ENCODE measurements at regions not wholly inside any gene's neighbourhood (a gene's known extent, or its start where the extent isn't known, plus 50 kb on each side); places are given as distances from the start of the nearest gene placed in this dataset.

DNA sequence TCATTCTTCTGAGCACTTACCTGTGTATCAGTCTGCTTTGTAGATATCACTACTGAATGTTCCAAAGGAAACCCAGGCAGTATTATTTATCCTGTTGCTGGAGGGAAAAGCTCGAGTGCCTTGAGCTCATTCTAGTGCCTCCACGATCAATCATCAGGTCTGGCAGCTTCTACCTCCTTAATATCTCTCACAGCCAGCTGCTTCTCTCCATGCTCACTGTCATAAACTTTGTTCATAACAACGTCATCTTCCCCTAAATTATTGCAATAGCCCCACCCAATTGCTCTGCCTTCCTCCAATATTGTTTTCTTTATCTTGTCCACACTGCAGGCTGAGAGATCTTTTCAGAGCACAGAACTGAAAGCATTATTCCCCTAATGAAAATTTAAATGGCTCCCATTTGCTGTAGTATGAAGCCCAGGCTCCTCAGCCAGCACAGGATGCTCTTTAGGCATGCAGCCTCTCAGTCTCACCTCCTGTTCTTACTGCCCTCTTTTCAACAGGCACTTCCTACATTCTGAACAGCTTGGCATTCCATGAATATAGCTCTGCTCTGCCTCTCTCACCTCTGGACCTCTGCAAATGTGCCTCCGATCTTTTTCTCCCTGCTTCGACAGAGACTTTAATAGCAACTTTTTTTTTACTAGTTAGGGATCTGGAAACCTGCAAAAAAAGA is 504.2 kb upstream of the IGFBP7 start:
- no peak for TF ChIP-seq POLR2AphosphoS5 (IDR thresholded peaks at IDR 0.05; ENCODE audit: low read depth, low read length)
- TF ChIP-seq, protein P1, sequence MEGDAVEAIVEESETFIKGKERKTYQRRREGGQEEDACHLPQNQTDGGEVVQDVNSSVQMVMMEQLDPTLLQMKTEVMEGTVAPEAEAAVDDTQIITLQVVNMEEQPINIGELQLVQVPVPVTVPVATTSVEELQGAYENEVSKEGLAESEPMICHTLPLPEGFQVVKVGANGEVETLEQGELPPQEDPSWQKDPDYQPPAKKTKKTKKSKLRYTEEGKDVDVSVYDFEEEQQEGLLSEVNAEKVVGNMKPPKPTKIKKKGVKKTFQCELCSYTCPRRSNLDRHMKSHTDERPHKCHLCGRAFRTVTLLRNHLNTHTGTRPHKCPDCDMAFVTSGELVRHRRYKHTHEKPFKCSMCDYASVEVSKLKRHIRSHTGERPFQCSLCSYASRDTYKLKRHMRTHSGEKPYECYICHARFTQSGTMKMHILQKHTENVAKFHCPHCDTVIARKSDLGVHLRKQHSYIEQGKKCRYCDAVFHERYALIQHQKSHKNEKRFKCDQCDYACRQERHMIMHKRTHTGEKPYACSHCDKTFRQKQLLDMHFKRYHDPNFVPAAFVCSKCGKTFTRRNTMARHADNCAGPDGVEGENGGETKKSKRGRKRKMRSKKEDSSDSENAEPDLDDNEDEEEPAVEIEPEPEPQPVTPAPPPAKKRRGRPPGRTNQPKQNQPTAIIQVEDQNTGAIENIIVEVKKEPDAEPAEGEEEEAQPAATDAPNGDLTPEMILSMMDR (IDR thresholded peaks at IDR 0.05), result no peak
- TF ChIP-seq SIN3A (IDR thresholded peaks at IDR 0.05; ENCODE audit: borderline replicate concordance, insufficient read depth, low read depth, low read length), result no peak
- TF ChIP-seq, protein P2, sequence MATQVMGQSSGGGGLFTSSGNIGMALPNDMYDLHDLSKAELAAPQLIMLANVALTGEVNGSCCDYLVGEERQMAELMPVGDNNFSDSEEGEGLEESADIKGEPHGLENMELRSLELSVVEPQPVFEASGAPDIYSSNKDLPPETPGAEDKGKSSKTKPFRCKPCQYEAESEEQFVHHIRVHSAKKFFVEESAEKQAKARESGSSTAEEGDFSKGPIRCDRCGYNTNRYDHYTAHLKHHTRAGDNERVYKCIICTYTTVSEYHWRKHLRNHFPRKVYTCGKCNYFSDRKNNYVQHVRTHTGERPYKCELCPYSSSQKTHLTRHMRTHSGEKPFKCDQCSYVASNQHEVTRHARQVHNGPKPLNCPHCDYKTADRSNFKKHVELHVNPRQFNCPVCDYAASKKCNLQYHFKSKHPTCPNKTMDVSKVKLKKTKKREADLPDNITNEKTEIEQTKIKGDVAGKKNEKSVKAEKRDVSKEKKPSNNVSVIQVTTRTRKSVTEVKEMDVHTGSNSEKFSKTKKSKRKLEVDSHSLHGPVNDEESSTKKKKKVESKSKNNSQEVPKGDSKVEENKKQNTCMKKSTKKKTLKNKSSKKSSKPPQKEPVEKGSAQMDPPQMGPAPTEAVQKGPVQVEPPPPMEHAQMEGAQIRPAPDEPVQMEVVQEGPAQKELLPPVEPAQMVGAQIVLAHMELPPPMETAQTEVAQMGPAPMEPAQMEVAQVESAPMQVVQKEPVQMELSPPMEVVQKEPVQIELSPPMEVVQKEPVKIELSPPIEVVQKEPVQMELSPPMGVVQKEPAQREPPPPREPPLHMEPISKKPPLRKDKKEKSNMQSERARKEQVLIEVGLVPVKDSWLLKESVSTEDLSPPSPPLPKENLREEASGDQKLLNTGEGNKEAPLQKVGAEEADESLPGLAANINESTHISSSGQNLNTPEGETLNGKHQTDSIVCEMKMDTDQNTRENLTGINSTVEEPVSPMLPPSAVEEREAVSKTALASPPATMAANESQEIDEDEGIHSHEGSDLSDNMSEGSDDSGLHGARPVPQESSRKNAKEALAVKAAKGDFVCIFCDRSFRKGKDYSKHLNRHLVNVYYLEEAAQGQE (IDR thresholded peaks at IDR 0.05; ENCODE audit: insufficient read depth in 1 of 2, low read depth in 2 of 2, low read length in 1 of 2), result no peak
- TF ChIP-seq TCF7L2 (IDR thresholded peaks at IDR 0.05; ENCODE audit: low read depth, low read length), result no peak
